Mucosa of descending colon (tissue), 3 donors: ENCODE measurements at regions not wholly inside any gene's neighbourhood (a gene's known extent, or its start where the extent isn't known, plus 50 kb on each side); places are given as distances from the start of the nearest gene placed in this dataset.
"Not testable (repeated sequence)": the region's sequence is repeated elsewhere in the genome, so short reads cannot be mapped to it uniquely, and the experiment has no call there.

Experiments used
- ATAC-seq: fragments of 200-7000 bp; cut with Tn5 transposase; one replicate; pipeline ENCODE4 v1.9.1; 2020; ENCODE audit warnings: mild to moderate bottlenecking, moderate library complexity
- DNase-seq, 3 donors: peaks; one replicate each; pipeline ENCODE4 v3.0.0-alpha.2; 2020
- H3K36me3 ChIP-seq: fragments of 200-600 bp; one replicate; pipeline ENCODE4 v1.8.0; 2021; ENCODE audit warnings: low read depth, mild to moderate bottlenecking
- H3K4me1 ChIP-seq: fragments of 200-600 bp; one replicate; pipeline ENCODE4 v1.8.0; 2021; ENCODE audit warnings: low read depth, mild to moderate bottlenecking
- H3K4me3 ChIP-seq: fragments of 200-600 bp; one replicate; pipeline ENCODE4 v1.8.0; 2021; ENCODE audit warnings: mild to moderate bottlenecking
- H3K9me3 ChIP-seq: fragments of 200-600 bp; one replicate; pipeline ENCODE4 v1.8.0; 2021; ENCODE audit warnings: mild to moderate bottlenecking
- CTCF ChIP-seq: fragments of 200-600 bp; IDR thresholded peaks from one replicate; pipeline ENCODE4 v1.8.0; 2022; ENCODE audit warnings: antibody characterized with exemption, mild to moderate bottlenecking
- intact Hi-C, 2 donors: fragments of 100-400 bp; cut with DNase I in 1 of 2; cut with micrococcal nuclease in 1 of 2; formaldehyde crosslinking; loops; one replicate each; pipeline versions ENCODE4 v1.11.0 to v1.11.1; 2022; cut with DNase I, micrococcal nuclease
- donor health status: DM: no; HTN: no; CAD: no; lungs with moderate emphysema.
- donor health status: DM: no; HTN: no; CAD: no.
- donor health status: DM: no; HTN: yes; CAD: no.

- H3K36me3 ChIP-seq: no peaks in the 10 kb centered on the region
- H3K4me3 ChIP-seq: no peak overlapping the region
- DNase-seq (no peak), ATAC-seq (no peak)
- TF ChIP-seq CTCF: no peak
- no peaks in the 10 kb centered on the region for H3K4me1 ChIP-seq
- intact Hi-C loops: no loop called here
- H3K9me3 ChIP-seq: no peaks in the 10 kb centered on the region
Measured at GRCh38 chr6:167230288-167230687, 60.8 kb upstream of the UNC93A start.

GRCh38 chr6:167232356-167232755 is 58.8 kb upstream of the UNC93A start:
- TF ChIP-seq CTCF: no peak
- Histone ChIP-seq H3K4me3 (no peak overlapping the region), H3K9me3 (no peaks in the 10 kb centered on the region), H3K4me1 (no peaks in the 10 kb centered on the region), H3K36me3 (no peaks in the 10 kb centered on the region)
- intact Hi-C loops: no loop called here
- DNase-seq (no peak), ATAC-seq (no peak)

GRCh38 chr6:167233490-167233889 is 57.6 kb upstream of the UNC93A start:
- no peak for TF ChIP-seq CTCF
- no peaks in the 10 kb centered on the region for H3K4me1 ChIP-seq
- ATAC-seq (no peak), DNase-seq (no peak)
- intact Hi-C loops: no loop called here
- no peaks in the 10 kb centered on the region for H3K36me3 ChIP-seq
- no peak overlapping the region for H3K4me3 ChIP-seq
- H3K9me3 ChIP-seq: no peaks in the 10 kb centered on the region

- ATAC-seq, H3K9me3 ChIP-seq, intact Hi-C loops, H3K4me1 ChIP-seq, H3K36me3 ChIP-seq, DNase-seq, H3K4me3 ChIP-seq: not testable (repeated sequence)
Measured at GRCh38 chr6:167234576-167234975, 56.5 kb upstream of the UNC93A start.

GRCh38 chr6:167235005-167235404 is 56.1 kb upstream of the UNC93A start:
- intact Hi-C loops: no loop called here
- no peak for ATAC-seq
- H3K36me3 ChIP-seq: no peaks in the 10 kb centered on the region
- DNase-seq: no peak
- H3K4me1 ChIP-seq: no peaks in the 10 kb centered on the region
- H3K9me3 ChIP-seq: no peaks in the 10 kb centered on the region
- no peak overlapping the region for H3K4me3 ChIP-seq
- no peak for TF ChIP-seq CTCF

GRCh38 chr6:167235421-167236238 is 55.5 kb upstream of the UNC93A start:
- Histone ChIP-seq H3K36me3 (no peaks in the 10 kb centered on the region), H3K4me3 (no peak overlapping the region), H3K4me1 (no peaks in the 10 kb centered on the region), H3K9me3 (no peaks in the 10 kb centered on the region)
- ATAC-seq (no peak), DNase-seq (no peak)
- TF ChIP-seq CTCF: no peak
- intact Hi-C loops: no loop called here
